C1 segment of cervical spinal cord (tissue), 14 donors: ENCODE measurements at regions not wholly inside any gene's neighbourhood (a gene's known extent, or its start where the extent isn't known, plus 50 kb on each side); places are given as distances from the start of the nearest gene placed in this dataset.
A peak's percentile ranks its signal among the peaks of the same experiment; 100 is the strongest.

Experiments used
- DNase-seq, 14 donors: peaks; one replicate each; lab custom pipeline; 2025; lab: John Stamatoyannopoulos, UW

DNA sequence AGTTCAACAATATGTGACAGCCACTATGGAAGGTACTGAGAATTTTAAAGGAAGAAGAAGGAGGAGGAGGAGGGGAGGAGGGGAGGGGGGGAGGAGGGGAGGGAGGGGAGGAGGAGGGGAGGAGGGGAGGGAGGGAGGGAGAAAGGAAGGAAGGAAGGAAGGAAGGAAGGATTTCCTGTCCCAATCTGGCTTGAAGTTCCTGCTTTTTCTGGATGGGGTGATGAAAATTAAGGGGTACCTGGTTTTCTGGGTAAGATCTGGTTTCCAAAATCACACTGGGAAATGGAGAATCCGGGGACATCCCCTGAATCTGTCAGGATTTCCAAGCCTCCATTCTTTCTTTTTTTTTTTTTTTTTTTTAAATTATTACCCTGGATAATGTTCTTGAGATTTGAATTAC is 271.8 kb downstream of the MTX2 start:
- no peak for DNase-seq

DNA sequence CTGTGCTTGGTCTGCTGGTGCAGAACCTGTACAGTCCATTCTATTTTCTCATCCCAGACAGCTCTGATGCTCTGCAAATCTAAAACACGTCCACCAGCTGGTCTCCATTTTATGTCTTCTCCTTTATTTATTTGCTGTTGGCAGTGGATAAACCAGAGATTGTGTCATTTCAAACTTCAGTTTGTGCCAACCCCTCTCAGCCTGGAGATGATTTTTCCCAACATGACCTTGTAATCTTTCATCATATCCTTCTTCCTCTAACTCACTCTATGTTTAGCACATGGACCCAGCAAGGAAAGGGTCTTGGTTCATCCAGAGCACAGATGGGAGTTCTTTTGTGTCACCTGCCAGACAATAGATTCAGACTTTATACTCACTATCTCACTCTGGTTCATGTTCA is 273.2 kb downstream of the MTX2 start:
- DNase-seq: no peak

- no peak for DNase-seq
Measured at GRCh38 chr2:176544557-176544956, 275.3 kb downstream of the MTX2 start.

DNA sequence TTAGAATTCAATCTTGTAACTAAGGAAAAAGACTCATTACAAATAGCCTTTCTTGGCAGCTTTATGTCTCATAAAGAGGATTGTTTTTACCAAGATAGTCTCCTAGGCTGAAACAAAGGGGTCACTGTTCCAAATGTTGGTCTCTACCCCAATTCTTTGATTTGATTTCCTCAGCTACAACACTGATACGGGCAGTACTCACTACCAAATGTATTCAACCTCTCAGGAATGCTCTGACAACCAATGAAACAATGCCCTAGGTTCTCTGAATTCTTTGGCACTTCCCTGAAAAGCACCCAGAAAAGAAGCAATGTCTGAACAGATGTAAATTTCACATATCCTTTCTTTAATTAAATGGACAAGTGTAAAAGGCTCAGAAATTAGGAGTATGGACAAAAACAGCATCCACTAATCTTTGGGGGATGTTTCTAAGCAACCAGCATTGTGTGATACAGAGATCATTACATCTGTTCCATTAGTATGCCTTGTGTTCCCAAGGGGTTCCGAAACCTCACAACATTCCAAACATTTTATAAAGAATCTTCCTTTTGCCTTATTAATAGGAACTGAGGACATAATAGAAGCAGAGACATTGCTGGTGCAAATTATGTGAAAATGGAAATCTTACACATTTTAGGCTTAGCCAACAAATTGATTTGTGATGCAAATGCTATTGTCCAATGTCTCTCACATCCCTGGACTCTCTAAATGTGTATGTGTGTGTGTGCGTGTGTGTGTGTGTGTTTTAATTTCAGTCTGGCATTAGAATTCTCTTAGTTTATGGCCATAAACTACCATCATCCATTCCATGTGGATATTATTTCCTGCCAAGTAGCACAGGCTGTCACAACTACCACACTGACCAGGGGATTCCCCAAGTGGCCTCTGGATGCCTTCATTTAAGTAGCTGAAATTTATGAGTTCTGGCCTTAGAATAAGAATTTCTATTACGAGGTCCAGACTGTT is 276.0 kb downstream of the MTX2 start:
- no peak for DNase-seq

DNA sequence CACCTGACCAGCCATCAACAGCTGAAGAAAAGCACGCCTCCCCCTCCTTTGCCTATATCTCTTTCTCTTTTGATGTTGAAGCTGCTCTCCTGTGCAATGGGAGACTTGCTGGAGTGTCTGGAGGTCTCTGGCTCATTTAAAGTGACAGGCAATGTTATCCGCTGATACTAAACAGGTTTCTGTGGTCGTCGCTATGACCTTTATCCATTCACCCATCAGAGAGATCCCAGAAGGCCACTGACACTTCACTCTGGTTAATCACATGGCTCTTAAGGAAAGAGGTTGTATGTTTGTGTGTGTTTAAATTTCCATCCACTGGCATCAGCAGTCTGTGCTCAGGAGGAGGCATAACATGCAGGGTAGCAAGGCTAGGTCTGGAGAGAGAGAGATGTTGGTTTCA is 277.3 kb downstream of the MTX2 start:
- DNase-seq: no peak

GRCh38 chr2:176552501-176553135 is 283.4 kb downstream of the MTX2 start:
- DNase-seq: no peak

DNA sequence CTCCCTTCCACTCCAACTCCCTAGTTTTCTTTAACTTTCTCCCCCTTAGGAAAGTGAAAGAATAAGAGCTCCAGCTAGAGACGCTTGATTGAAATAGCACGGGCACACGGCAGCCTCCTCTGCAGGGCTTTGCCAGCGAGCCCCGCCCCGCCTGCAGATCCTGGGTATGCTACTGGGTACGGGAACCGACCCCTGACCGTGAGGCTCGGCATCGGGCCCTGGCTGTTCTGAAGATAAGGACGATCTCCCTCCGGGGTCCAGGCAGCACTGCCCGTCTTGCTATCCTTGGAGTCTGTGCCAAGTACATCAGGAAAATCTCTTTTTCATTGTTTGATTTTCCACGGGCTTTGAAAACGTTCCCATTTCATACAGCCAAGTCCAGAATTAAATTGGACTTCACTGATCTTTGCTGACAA is 284.5 kb downstream of the MTX2 start:
- peak in 12 of 14 donors; percentile 6 to 78 (median 34) for DNase-seq

DNA sequence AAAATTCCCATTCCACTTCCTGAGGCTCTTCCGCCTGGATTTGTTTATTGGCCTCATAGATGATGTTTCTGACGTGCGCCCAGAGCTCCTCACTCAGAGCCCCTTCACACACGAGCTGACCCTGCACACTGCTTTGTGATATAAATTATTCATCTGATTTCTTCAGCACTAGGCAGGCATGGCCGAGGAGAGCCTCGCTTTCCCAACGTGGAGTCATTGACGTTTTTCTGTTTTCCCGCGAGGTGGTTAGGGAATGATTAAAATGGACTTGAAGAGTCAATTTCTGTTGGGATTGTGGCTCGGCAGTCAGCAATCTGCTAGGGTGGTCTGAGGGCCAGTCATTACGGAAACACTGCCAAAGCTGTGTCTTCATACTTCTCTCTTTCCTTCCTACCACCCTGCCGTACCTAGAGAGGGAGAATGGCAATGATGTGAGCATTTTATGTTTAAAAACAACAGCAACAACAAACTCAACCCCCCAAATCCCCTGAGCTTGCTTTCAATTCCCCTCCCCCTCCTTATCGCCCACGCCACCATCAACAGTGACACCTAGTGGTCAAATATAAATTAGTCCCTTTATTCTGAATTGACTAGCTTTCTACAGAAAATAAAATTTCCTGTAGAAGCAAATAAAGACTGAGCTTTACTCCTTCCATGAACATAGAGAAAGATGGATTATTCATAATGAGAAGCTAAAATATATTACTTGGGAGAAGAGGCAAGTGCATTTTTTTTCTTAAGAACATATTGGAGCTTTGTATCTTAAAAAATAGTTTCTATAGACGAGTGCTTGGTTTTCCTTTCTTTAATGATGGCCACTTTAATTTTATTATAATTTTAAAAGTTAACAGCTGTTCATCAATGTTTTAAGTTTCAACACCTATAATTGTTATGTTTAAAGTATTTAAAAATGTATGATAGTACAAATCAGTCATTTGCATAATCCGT is 285.1 kb downstream of the MTX2 start:
- peak in 10 of 14 donors; percentile 24 to 65 (median 41) for DNase-seq

DNA sequence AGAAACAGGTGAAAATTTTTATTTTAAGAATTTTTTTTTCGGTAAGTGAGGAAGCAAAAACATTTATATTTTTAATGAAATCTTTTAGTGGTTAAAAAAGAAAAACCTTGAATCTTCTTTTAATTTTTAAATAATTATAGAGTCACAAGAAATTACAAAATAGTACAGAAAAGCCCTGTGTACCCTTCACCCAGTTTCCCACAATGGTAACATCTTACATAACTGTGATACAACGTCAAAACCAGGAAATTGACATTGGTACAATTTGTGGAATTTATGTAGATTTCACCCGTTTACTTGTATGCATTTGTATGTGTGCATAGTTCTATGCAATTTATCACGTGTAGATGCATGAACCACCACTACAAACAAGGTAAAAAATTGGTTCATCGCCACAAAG is 285.9 kb downstream of the MTX2 start:
- no peak for DNase-seq

DNA sequence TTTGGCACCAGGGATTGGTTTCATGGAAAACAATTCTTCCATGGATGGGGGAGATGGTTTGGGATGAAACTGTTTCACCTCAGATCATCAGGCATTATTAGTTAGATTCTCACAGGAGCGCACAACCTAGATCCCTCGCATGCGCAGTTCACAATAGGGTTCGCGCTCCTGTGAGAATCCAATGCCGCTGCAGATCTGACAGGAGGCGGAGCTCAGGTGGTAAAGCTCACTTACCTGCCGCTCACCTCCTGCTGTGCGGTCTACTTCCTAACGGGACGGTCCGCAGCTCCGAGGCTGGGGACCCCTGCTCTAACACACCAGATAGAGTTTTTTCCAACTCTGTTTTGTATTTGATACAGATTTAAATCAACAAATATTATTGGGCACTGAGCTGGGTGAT is 286.5 kb downstream of the MTX2 start:
- DNase-seq: no peak

DNA sequence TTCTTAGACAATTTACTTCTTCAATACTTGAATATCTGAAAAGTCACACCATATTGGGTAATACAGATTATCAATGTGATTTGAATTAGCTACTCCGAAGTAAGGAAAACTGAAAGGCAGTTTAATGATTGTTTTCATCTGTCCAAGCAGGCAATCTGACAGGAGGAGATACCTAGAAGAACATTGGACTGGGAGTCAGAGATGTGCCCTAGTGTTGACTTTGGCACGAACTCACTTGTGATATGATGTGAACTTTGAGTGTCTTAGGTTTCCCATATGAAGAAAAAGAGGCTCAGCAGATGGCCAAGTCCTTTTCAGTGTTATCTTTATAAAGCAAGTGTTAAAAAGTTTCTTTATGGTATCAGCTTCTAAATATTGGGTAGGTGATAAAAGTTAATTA is 287.1 kb downstream of the MTX2 start:
- DNase-seq: no peak

DNA sequence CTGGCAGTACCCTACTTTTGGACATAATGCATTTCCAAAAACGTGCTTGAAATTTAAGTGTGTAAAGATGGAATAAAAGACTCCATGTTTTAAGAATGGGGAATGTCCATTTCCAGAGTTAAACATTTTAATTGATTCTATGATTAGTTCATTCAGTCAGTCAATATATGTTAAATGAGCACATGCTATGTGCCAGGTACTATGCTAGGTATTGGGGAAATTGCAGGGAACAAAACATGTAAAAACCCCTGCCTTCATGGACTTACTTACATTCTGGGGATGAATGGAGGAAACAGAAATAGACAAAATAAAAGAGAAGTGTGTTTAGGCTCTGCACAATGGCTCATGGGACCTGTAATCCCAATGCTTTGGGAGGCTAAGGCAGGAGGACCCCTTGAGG is 288.6 kb downstream of the MTX2 start:
- no peak for DNase-seq

- DNase-seq: no peak
Measured at GRCh38 chr2:176558574-176559140, 289.4 kb downstream of the MTX2 start.

DNA sequence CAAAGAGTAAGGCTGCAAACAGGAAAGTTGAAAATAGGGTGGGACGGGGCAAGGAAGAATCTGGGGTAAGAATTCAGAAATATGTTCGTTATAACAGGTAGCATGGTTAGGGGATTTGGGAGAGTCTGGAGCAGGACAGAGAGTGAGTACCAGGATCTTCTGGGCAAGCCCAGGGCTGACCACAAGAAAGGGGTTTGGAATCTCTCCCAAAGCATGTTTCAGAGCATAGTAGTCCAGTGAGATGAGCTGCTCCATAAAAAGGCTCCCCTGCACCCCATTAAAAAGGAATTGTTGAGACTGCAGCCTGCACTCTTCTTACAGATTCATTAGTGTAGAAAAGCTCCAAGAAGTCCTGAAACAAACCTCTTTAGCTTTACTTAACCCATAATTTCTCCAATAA is 291.1 kb downstream of the MTX2 start:
- no peak for DNase-seq

DNA sequence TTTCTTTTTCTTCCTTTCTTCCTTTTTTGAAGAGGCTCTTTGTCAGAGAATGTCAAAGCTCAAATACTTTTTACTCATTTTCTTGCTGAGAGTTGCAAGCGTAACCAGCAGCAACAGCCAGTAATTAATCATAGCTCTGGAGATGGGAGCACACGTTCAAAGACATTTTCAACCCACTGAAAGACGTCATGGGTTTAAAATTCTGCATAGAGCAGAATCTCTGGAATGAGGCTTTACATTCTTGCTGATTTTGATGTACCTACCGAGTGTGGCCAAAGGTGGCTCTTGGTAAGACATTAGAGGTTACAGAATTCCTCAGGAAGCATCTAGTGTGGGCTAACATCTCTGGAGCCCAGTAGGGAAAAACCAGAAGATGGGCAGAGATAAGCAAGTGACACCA is 292.5 kb downstream of the MTX2 start:
- DNase-seq: no peak

- DNase-seq: no peak
Measured at GRCh38 chr2:176562359-176563078, 293.3 kb downstream of the MTX2 start.

- DNase-seq: peak in 3 of 14 donors; percentile 5 to 10 (median 9)
Measured at GRCh38 chr2:176565641-176566323, 296.5 kb downstream of the MTX2 start.

GRCh38 chr2:176566496-176566895 is 297.3 kb downstream of the MTX2 start:
- DNase-seq: no peak

GRCh38 chr2:176566961-176567360 is 297.7 kb downstream of the MTX2 start:
- no peak for DNase-seq

DNA sequence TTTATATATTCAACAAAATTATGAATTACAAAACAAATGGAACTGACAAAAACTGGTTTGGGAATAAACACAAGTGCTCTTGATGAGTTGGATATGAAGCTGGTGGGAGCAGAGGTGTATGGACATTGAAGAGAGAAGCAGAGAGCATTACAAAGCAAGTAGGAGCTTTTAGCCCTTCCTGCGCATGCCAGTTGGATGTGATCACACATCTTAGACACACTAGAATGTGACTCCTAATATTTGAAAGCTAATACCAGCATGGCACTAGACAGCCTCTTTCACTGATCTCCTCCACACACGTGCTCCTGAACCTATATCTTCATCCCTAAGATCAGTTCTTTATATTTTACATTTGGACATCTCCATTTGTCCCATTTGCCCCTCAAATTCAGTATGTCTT is 298.1 kb downstream of the MTX2 start:
- no peak for DNase-seq
